OCI-LY7 (cell line): ENCODE measurements at regions not wholly inside any gene's neighbourhood (a gene's known extent, or its start where the extent isn't known, plus 50 kb on each side); places are given as distances from the start of the nearest gene placed in this dataset.

Experiments
- CTCF ChIP-seq: fragments of 200-600 bp; sonication (generic); conservative IDR thresholded peaks from 2 replicates; pipeline ENCODE4 v1.5.1; 2014; ENCODE audit warnings: mild to moderate bottlenecking, antibody characterized with exemption, low read length, moderate library complexity, mixed read lengths
- EZH2phosphoT487 ChIP-seq: fragments of 200-600 bp; sonication (generic); IDR thresholded peaks from 2 replicates; pipeline ENCODE4 v1.6.1; 2018; ENCODE audit warnings: low read depth, borderline replicate concordance, mild to moderate bottlenecking, mixed run types, antibody characterized with exemption, low read length, moderate library complexity, mixed read lengths

GRCh38 chr10:10626734-10627133, 390.9 kb upstream of the CELF2 start:
- TF ChIP-seq CTCF (no peak), EZH2phosphoT487 (no peak)
